Thoracic aorta (tissue), 2 donors: ENCODE measurements at regions not wholly inside any gene's neighbourhood (a gene's known extent, or its start where the extent isn't known, plus 50 kb on each side); places are given as distances from the start of the nearest gene placed in this dataset.

Experiments used
- ATAC-seq: fragments of 150-250 bp; one replicate; pipeline ENCODE4 v1.8.0; 2017; ENCODE audit warnings: low read depth; ENCODE audit not compliant: insufficient number of reproducible peaks, low FRiP score
- DNase-seq: peaks from one replicate; pipeline ENCODE4 v3.0.0-alpha.2; 2020; ENCODE audit warnings: low spot score
- H3K27ac ChIP-seq, 2 donors: fragments of 200-600 bp; sonication (generic); 1 replicate in 1 of 2; 2 replicates in 1 of 2; pipeline ENCODE4 v1.5.1; 2016; ENCODE audit warnings: mild to moderate bottlenecking in 2 of 2, moderate library complexity in 2 of 2
- H3K27me3 ChIP-seq: fragments of 200-600 bp; sonication (generic); replicated peaks from 2 replicates; pipeline ENCODE4 v1.6.0; 2016; ENCODE audit warnings: mild to moderate bottlenecking; ENCODE audit not compliant: insufficient read depth
- H3K36me3 ChIP-seq: fragments of 200-600 bp; sonication (generic); one replicate; pipeline ENCODE4 v1.5.1; 2016
- H3K4me1 ChIP-seq, 2 donors: fragments of 200-600 bp; sonication (generic); 1 replicate in 1 of 2; 2 replicates in 1 of 2; pipeline versions ENCODE4 v1.5.1 to v1.6.0; 2016; ENCODE audit warnings: low read depth in 2 of 2, mild to moderate bottlenecking in 1 of 2; ENCODE audit not compliant: control insufficient read depth in 1 of 2
- H3K4me3 ChIP-seq: fragments of 200-600 bp; sonication (generic); 2 replicates; pipeline ENCODE4 v1.5.1; 2016; ENCODE audit warnings: mild to moderate bottlenecking
- H3K9me3 ChIP-seq: fragments of 200-600 bp; sonication (generic); 2 replicates; pipeline ENCODE4 v1.5.1; 2016
- TF ChIP-seq, protein P1 (sequence below): fragments of 200-600 bp; sonication (generic); IDR thresholded peaks from one replicate; pipeline ENCODE4 v1.5.1; 2019; ENCODE audit warnings: antibody characterized with exemption

- H3K27ac ChIP-seq = no peak overlapping the region
- H3K4me1 ChIP-seq = peaks cover 0 to 10% of the 10 kb centered on the region in 2 donors
- no peak for DNase-seq
- no peaks in the 10 kb centered on the region for H3K9me3 ChIP-seq
- H3K4me3 ChIP-seq = no peak overlapping the region
- no peaks in the 10 kb centered on the region for H3K36me3 ChIP-seq
- ATAC-seq = no peak
- no peaks in the 10 kb centered on the region for H3K27me3 ChIP-seq
- TF ChIP-seq, protein P1, sequence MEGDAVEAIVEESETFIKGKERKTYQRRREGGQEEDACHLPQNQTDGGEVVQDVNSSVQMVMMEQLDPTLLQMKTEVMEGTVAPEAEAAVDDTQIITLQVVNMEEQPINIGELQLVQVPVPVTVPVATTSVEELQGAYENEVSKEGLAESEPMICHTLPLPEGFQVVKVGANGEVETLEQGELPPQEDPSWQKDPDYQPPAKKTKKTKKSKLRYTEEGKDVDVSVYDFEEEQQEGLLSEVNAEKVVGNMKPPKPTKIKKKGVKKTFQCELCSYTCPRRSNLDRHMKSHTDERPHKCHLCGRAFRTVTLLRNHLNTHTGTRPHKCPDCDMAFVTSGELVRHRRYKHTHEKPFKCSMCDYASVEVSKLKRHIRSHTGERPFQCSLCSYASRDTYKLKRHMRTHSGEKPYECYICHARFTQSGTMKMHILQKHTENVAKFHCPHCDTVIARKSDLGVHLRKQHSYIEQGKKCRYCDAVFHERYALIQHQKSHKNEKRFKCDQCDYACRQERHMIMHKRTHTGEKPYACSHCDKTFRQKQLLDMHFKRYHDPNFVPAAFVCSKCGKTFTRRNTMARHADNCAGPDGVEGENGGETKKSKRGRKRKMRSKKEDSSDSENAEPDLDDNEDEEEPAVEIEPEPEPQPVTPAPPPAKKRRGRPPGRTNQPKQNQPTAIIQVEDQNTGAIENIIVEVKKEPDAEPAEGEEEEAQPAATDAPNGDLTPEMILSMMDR = no peak
Observed at GRCh38 chr13:30031488-30031887, 181.1 kb upstream of the UBL3 start.

GRCh38 chr13:30030141-30030750, 179.8 kb upstream of the UBL3 start:
- TF ChIP-seq, protein P1 = no peak
- H3K4me1 ChIP-seq = peaks cover 0 to 10% of the 10 kb centered on the region in 2 donors

DNA sequence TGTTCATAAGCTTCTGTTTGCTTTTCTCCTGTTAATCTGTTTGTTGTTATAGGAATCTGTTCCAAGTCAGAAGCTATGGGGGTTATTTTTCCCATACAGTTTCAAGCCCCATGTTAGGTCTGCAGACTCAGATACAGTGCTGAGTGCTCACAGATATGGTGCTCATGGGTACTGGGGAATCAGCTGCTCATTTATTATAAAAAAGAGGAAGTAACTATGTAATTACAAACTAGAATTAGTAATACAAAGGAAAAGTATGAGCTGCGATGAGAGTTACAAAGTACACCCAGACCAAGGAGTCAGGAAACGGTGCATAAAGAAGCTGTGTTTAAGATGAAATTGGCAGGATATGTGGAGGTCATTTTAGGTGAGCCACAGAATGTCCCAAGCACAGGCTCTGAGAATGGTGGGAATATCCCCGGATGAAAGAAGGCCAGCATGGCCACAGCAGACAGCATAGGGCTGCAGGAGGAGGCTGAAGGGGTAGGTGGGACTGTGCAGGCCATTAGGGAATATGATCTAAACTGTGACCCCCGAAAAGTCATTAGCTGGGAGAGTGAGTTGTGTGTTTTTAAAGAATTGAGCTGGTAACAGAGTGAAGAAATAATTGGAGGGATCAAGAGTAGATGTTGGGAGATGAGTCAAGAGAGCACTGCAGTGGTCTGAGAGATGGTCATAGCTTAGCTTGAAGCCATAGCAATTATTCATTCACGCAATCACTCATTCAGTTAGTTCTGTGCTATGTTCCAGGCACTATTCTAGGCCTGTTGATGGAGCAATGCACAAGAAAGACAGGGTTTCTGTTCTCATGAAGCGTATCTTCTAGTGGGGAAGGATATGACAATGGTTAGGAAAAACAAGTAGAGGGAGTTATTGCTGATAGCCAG, 177.4 kb upstream of the UBL3 start:
- no peak for ATAC-seq
- Histone ChIP-seq H3K27ac (no peak overlapping the region), H3K4me1 (no peaks in the 10 kb centered on the region), H3K4me3 (no peak overlapping the region), H3K36me3 (no peaks in the 10 kb centered on the region), H3K9me3 (no peaks in the 10 kb centered on the region), H3K27me3 (no peaks in the 10 kb centered on the region)
- TF ChIP-seq, protein P1 = no peak
- DNase-seq = no peak

More at GRCh38 chr13:30030141-30030750, 179.8 kb upstream of the UBL3 start:
- no peak for ATAC-seq
- Histone ChIP-seq H3K27me3 (no peaks in the 10 kb centered on the region), H3K27ac (no peak overlapping the region), H3K36me3 (no peaks in the 10 kb centered on the region), H3K9me3 (no peaks in the 10 kb centered on the region), H3K4me3 (no peak overlapping the region)
- no peak for DNase-seq

GRCh38 chr13:30026909-30027308, 176.5 kb upstream of the UBL3 start:
- ATAC-seq (no peak), DNase-seq (no peak)
- Histone ChIP-seq H3K36me3 (no peaks in the 10 kb centered on the region), H3K27ac (no peak overlapping the region), H3K9me3 (no peaks in the 10 kb centered on the region), H3K27me3 (no peaks in the 10 kb centered on the region), H3K4me1 (no peaks in the 10 kb centered on the region), H3K4me3 (no peak overlapping the region)
- TF ChIP-seq, protein P1 = no peak

DNA sequence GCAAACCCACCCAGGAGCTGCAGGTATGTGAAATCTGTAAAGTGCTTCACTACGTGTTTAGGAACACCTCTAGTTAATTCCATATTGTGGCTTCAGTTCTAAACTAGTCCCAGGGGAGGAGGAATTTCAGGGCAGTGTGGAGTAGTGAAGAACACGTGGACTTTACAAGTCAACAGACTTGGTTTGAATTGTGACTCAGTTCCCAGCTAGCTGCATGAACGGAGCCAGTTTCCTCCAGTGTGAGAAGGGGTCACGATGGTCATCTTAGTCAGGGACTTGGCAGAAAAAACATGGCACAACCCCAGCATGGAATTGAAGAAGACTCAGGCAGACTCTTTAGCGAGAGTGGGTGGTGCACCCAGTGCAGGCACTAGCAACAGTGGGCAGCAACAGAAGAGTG, 175.7 kb upstream of the UBL3 start:
- H3K27me3 ChIP-seq = no peaks in the 10 kb centered on the region
- H3K27ac ChIP-seq = no peak overlapping the region
- H3K9me3 ChIP-seq = no peaks in the 10 kb centered on the region
- ATAC-seq = no peak
- no peaks in the 10 kb centered on the region for H3K36me3 ChIP-seq
- no peaks in the 10 kb centered on the region for H3K4me1 ChIP-seq
- TF ChIP-seq, protein P1 = no peak
- no peak overlapping the region for H3K4me3 ChIP-seq
- no peak for DNase-seq
